Stimulated activated CD8-positive, alpha-beta memory T cell treated with anti-CD3 and anti-CD28 coated beads, Interleukin-7, amount 100 ng/mL, for 1 hour (primary cell): ENCODE measurements at regions not wholly inside any gene's neighbourhood (a gene's known extent, or its start where the extent isn't known, plus 50 kb on each side); places are given as distances from the start of the nearest gene placed in this dataset.

Experiments used
- DNase-seq, 2 donors: peaks; one replicate each; pipeline ENCODE4 v3.0.0-alpha.2; 2020; ENCODE audit warnings: low read depth in 2 of 2

- no peak for DNase-seq
Measured at GRCh38 chr2:236852977-236853374, 232.7 kb upstream of the COPS8 start.

DNA sequence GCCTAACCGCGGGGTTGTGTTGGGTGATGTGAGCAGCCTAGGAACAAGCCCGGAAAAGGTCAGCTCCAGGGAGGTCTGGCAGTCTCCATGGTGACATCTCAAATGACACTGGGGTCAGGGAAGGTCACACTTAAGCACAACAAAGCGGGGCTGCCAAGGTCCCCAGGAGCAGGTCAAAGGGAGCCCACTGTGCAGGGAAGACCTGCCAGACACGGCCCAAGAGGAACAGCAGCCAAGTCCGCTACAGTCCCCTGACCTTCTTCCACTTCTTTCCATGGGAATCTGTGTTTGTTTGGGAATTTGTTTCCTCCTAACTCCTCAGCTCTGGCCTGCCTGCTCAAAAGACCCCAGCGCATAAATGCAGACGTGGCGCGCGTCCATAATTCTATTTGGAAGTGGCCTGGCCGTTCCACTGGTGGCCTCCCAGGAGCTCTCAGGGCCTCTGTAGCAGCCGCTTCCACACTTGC, 232.1 kb upstream of the COPS8 start:
- DNase-seq = no peak

DNA sequence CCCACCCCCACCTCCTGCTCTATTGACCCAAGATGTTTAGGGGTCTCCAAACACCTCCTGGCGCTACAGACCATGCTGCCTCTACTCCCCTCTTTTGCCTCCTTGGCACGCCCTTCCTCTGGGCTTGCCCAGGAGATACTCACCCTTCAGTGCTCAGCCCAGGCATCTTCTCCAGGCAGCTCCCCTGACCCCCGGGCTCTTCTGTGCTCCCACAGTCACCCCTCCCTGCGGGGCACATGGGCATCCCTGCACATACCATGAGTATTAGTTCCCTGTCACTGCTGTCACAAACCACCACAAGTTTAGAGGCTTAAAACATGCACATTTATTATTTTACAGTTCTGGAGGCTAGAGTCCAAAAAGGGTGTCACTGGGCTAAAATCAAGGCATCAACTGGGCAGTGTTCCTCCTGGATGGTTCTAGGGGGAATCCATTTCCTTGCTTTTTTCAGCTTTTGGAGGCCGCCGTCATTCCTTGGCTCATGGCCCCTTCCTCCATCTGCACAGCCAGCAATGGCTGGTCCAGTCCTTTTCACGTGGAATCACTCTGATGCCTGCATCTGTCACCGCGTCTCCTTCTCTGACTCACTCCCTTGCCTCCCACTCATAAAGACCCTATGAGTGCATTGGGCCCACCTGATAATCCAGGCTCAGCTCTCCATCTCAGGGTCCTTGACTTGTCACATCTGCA, 230.4 kb upstream of the COPS8 start:
- DNase-seq = no peak

DNA sequence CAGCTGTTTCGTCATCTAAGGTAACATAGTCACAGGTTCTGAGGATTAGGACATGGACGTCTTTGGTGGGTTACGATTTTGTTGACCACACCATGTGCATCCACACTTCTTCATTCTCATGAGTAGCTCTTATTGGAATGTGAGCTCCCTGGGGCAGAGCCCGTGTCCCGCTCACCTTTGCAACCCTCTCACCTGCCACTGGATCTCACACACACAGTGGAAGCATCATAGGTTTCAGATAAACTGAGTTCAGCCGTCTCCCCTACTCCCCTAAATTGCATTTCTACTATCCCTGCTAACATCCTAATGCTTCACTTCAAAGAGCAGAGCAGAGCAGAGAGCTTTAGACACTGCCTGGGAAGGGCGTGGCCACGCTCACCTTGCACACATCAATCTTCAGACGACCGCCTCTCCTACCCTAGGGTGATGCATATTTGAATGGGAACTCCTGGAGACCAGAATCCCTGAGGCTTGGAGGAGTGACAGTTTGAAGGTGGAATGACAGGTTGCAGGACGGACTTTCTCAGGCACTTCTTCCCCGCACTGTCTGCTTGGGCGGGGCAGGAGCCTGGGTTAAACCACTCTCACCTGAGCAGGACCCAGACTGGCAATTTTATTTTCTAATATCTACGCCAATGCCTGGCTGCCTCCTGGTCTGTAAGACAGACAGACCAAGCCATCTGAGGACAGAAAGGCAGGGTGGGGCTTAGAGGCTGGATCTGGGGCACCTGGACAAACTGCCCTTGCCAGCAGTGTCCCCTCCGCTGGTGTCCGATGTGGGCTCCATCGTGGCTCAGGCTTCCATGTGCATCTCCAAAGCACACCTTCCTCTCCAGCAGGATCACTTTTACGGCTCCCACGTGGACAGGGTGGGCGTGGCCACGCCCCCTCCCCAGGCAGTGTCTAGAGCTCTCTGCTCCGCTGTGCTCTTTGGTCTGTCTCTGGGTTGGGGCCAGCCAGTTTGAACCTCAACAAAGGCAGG, 229.5 kb upstream of the COPS8 start:
- DNase-seq = no peak

DNA sequence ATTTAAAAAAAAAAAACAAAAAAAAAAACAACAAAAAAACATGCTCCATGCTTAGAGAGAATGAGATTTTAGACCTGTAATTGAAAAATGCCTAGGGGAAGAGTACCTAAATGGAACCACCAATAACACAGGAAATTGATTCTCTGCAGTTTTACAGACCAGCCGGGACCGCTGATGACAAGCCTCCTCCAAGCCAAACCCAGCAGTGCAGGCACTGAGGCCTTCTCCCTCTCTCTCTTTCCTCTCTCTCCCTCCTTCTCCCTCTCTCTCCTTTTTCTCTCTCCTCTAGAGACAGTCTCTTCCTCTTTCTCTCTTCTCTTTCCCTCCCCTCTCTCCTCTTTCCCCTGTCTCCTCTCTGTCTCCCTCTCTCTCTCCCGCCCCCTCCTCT, 228.8 kb upstream of the COPS8 start:
- no peak for DNase-seq

GRCh38 chr2:236857246-236857645, 228.4 kb upstream of the COPS8 start:
- no peak for DNase-seq

- no peak for DNase-seq
Measured at GRCh38 chr2:236857781-236858180, 227.9 kb upstream of the COPS8 start.

DNA sequence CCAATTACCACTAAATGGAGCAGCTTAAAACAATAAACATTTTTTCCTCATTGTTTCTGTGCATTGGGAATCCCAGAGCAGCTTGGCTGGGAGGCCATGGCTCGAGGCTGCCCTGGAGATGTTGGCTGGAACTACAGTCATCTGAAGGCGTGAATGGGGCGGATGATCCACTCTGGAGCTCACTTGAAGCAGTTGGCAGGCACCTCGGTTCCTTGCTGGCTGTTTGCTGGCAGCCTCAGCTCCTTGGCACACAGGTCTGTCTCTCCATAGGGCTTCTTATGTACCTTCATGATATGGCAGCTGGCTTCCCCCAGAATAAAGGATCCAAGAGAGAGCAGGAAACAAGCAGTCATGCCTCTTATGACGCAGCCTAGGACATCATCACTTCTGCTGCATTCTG, 227.0 kb upstream of the COPS8 start:
- DNase-seq = no peak

GRCh38 chr2:236859908-236860307, 225.8 kb upstream of the COPS8 start:
- no peak for DNase-seq

DNA sequence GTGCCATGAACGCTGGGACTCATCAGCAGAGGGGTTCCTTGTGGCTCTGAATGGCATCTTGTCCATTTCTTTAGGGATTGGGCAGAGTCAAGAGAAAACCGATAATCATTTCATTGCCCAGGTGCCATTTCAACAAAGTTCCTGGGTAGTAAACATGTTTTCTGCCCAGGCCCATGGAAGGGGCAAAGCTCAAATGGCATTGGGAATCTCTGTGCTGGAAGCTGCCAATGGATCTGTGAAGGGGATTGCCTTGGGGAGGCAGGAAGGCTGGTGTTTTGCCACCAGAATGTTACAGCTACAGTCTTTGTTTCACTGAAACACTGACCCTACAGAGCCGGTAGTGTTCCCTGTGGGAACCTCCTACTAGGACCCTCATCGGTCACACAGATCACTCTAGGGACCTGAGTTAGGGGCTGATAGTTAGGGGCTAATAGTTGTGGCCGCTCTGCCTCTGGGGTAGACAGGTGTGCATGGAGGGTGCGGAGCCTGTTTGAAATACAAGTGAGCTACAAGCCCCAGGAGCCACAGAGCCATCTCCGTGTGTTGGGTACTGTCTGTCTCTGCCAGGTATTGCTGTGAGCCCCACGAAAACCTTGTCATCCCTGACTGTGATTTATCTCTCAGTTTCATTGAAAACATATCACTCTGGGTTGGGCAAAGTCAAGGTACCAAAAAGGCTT, 224.4 kb upstream of the COPS8 start:
- no peak for DNase-seq

GRCh38 chr2:236861944-236862343, 223.7 kb upstream of the COPS8 start:
- no peak for DNase-seq

DNA sequence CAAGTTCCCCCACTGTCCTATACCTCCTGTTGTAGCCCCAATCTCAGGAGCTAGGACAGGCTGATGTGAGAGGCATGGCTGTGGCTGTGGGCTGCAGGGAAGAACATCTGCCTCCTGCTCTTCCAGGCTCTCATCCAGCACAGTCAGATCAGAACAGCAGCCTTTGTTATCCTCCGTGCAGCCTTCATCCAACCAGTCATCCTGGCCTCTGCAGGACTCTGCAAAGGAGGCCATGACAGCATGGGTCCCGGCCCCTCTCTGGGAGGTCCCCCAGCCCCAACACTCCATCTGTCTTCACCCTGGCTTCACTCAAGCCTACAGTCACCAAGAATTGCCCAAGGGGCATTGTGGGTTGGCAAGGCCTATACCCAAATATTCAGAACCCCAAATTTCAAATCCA, 223.2 kb upstream of the COPS8 start:
- DNase-seq = no peak

GRCh38 chr2:236862961-236863728, 222.5 kb upstream of the COPS8 start:
- DNase-seq = no peak

DNA sequence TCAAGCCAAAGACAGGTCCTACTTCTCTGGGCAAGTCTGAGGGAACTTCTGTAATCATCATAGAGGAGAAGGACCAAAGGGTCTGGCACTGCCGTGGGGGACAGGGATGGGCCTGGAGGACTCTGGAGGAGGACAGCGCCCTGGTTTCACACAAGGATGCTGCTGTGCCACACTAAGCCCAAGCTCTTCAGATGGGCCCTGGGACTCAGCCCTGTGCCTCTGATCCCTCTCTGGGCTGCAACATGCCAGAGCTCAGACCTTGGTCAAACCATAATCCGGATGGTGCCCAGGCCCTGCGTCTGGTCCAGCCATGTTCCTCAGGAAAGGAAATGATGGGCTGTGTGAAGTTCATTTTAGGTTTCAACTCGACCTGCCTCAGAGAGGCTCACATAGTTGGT, 222.0 kb upstream of the COPS8 start:
- no peak for DNase-seq

GRCh38 chr2:236865052-236865451, 220.6 kb upstream of the COPS8 start:
- no peak for DNase-seq

GRCh38 chr2:236866542-236867340, 218.9 kb upstream of the COPS8 start:
- no peak for DNase-seq

DNA sequence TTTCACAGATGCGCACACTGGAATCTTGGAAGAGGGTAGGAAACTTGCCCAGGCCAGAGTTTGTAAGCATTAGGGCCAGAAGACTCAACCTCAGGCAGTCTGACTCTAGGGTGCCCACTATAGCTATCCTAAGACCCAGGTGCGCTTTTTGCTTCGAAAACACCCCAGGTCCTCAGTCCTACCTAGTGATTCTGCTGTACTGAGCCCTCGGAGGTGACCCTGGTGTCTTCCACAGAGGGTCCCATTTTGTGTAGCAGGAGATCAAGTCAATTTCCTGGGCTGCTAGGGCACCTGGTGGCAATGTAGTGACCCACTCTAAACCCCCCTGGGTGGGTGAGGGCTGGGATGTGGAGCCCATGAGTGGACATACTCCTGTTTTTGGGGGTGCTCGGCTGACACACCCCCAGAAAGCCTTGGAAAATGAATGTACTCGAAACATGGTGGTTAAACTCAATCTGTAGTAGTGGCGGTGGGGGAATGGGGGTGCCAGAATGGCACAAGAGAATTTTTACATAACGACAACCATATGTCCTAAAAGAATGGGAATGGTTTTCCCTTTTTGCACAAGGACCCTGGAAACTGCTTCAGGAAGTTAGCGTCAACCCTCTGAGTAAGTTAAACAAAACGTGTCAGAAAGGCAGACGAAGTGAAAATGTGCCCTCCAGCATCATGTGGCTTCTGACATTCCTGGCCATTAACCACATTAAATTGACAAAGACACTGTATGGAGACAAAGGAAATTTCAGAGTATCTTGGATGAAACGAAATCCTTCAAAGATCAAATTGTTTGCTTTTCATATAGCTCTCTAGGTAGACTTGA, 218.0 kb upstream of the COPS8 start:
- DNase-seq = no peak

- no peak for DNase-seq
Measured at GRCh38 chr2:236870370-236870769, 215.3 kb upstream of the COPS8 start.

- no peak for DNase-seq
Measured at GRCh38 chr2:236871500-236872001, 214.1 kb upstream of the COPS8 start.

GRCh38 chr2:236872015-236872414, 213.7 kb upstream of the COPS8 start:
- DNase-seq = no peak
